Transverse colon (tissue), 4 donors: ENCODE measurements at regions not wholly inside any gene's neighbourhood (a gene's known extent, or its start where the extent isn't known, plus 50 kb on each side); places are given as distances from the start of the nearest gene placed in this dataset.

Source experiments
- DNase-seq: peaks from one replicate; pipeline ENCODE4 v3.0.0-alpha.2; 2019
- H3K27ac ChIP-seq, 4 donors: fragments of 200-600 bp; sonication (generic); 2 replicates each; pipeline ENCODE4 v1.5.1; 2016 to 2018; ENCODE audit warnings: inconsistent platforms in 4 of 4
- H3K27me3 ChIP-seq: fragments of 200-600 bp; sonication (generic); 2 replicates; pipeline ENCODE4 v1.5.1; 2017; ENCODE audit warnings: inconsistent platforms
- H3K36me3 ChIP-seq, 4 donors: fragments of 200-600 bp; sonication (generic); 2 replicates each; pipeline ENCODE4 v1.5.1; 2017 to 2019; ENCODE audit warnings: inconsistent platforms in 4 of 4
- H3K4me1 ChIP-seq, 4 donors: fragments of 200-600 bp; sonication (generic); 2 replicates each; pipeline ENCODE4 v1.5.1; 2017 to 2020; ENCODE audit warnings: inconsistent platforms in 4 of 4
- H3K4me3 ChIP-seq, 4 donors: fragments of 200-600 bp; sonication (generic); 1 replicate in 1 of 4; 2 replicates in 3 of 4; pipeline versions ENCODE4 v1.5.1 to v1.6.1; 2017 to 2019; ENCODE audit warnings: inconsistent platforms in 4 of 4
- H3K9me3 ChIP-seq, 2 donors: fragments of 200-600 bp; sonication (generic); 2 replicates each; pipeline ENCODE4 v1.5.1; 2017 to 2019; ENCODE audit warnings: inconsistent platforms in 2 of 2
- EP300 ChIP-seq: sonication (generic); formaldehyde crosslinking; IDR thresholded peaks from one replicate; pipeline ENCODE4 v1.6.1; 2017; ENCODE audit warnings: antibody characterized with exemption, low read depth
- POLR2A ChIP-seq: fragments of 450-650 bp; IDR thresholded peaks from one replicate; pipeline ENCODE4 v1.6.1; 2016; ENCODE audit warnings: antibody characterized with exemption, mild to moderate bottlenecking, moderate library complexity
- POLR2AphosphoS5 ChIP-seq, 3 donors: sonication (generic); formaldehyde crosslinking; IDR thresholded peaks; one replicate each; pipeline ENCODE4 v1.6.1; 2016; ENCODE audit warnings: antibody characterized with exemption in 3 of 3
- WGBS, 2 donors: methylation state at CpG; one replicate each; pipeline ENCODE4 v1.1.5; 2018; ENCODE audit warnings: low coverage in 1 of 2; 5-methylcytosine and 5-hydroxymethylcytosine counted together
- in situ Hi-C, 4 donors: fragments of 200-750 bp; cut with MboI; loops; one replicate each; pipeline versions ENCODE4 v1.15.0 to v1.15.1; 2017; ENCODE audit warnings: low sequenced_read_pairs in 3 of 4, low pct_ligation_motif_present in 1 of 4, low pct_unique_long_range_greater_than_20kb in 1 of 4
- intact Hi-C: fragments of 100-400 bp; cut with DNase I; formaldehyde crosslinking; loops from one replicate; pipeline ENCODE4 v1.15.1; 2023; ENCODE audit warnings: low total_unique reads
- TF ChIP-seq, protein P1 (sequence below), 5 experiments: fragments of 200-600 bp in 3 of 5; fragments of 450-650 bp in 2 of 5; sonication (generic) in 3 of 5; IDR thresholded peaks; 1 replicate in 2 of 5; 2 replicates in 3 of 5; pipeline ENCODE4 v1.5.1; 2016 to 2017; ENCODE audit warnings: antibody characterized with exemption in 5 of 5, inconsistent platforms in 3 of 5, mild to moderate bottlenecking in 2 of 5, moderate library complexity in 1 of 5

GRCh38 chr6:91697010-91697695 lies 1110.3 kb upstream of the MAP3K7 start:
- in situ Hi-C loops = no loop called here

GRCh38 chr6:91695221-91695620 lies 1108.3 kb upstream of the MAP3K7 start:
- H3K4me3 ChIP-seq = no peak overlapping the region
- H3K9me3 ChIP-seq = no peaks in the 10 kb centered on the region
- 85 to 91% methylated on average over 3 of the region's 3 CpGs for WGBS, 2 donors
- intact Hi-C loops (no loop called here), in situ Hi-C loops (no loop called here)
- DNase-seq = no peak
- no peaks in the 10 kb centered on the region for H3K4me1 ChIP-seq
- no peaks in the 10 kb centered on the region for H3K27me3 ChIP-seq
- no peak overlapping the region for H3K27ac ChIP-seq
- no peaks in the 10 kb centered on the region for H3K36me3 ChIP-seq
- TF ChIP-seq, protein P1, sequence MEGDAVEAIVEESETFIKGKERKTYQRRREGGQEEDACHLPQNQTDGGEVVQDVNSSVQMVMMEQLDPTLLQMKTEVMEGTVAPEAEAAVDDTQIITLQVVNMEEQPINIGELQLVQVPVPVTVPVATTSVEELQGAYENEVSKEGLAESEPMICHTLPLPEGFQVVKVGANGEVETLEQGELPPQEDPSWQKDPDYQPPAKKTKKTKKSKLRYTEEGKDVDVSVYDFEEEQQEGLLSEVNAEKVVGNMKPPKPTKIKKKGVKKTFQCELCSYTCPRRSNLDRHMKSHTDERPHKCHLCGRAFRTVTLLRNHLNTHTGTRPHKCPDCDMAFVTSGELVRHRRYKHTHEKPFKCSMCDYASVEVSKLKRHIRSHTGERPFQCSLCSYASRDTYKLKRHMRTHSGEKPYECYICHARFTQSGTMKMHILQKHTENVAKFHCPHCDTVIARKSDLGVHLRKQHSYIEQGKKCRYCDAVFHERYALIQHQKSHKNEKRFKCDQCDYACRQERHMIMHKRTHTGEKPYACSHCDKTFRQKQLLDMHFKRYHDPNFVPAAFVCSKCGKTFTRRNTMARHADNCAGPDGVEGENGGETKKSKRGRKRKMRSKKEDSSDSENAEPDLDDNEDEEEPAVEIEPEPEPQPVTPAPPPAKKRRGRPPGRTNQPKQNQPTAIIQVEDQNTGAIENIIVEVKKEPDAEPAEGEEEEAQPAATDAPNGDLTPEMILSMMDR (IDR thresholded peaks at IDR 0.05) = no peak
- TF ChIP-seq POLR2AphosphoS5 (IDR thresholded peaks at IDR 0.05) = no peak
- TF ChIP-seq POLR2A = no peak
- TF ChIP-seq EP300 = no peak

More at GRCh38 chr6:91697010-91697695, 1110.3 kb upstream of the MAP3K7 start:
- Histone ChIP-seq H3K4me1 (no peaks in the 10 kb centered on the region), H3K9me3 (no peaks in the 10 kb centered on the region), H3K4me3 (no peak overlapping the region), H3K27me3 (no peaks in the 10 kb centered on the region), H3K36me3 (no peaks in the 10 kb centered on the region), H3K27ac (no peak overlapping the region)
- intact Hi-C loops = no loop called here
- no peak for DNase-seq
- 80 to 82% methylated on average over 3 of the region's 3 CpGs for WGBS, 2 donors
- TF ChIP-seq, protein P1 (IDR thresholded peaks at IDR 0.05) = no peak
- TF ChIP-seq EP300 (no peak), POLR2AphosphoS5 (IDR thresholded peaks at IDR 0.05) (no peak), POLR2A (no peak)

DNA sequence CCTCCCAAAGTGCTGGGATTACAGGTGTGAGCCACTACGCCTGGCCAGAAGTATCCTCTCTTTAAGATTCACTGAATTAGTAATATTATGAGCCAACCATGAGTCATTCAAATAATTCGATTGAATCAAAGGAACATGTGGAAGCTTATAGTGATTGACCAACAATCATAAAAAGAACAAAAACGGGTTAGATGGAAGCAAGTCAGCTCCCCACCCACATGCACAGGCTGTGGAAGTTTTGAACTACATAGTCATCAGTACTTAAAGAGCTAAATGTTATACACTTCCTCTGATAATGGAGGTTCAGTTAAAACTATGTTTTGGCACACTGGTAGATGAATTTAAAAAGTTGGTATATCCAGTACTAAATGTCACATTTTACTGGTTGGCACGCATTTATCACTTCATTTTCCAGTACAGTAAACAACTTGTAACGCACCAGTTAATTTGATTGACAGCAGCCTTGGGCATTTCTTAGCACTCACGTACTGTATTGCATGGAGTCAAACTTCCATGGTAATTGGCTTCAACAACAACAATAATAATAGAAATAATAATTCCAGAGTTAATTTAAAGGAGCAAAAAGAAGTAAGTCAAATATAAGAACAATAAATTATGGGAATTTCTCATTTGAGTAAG lies 1107.3 kb upstream of the MAP3K7 start:
- no peaks in the 10 kb centered on the region for H3K9me3 ChIP-seq
- intact Hi-C loops = no loop called here
- WGBS, 2 donors = 49 to 67% methylated on average over 5 to 6 of the region's 6 CpGs
- no peak overlapping the region for H3K27ac ChIP-seq
- in situ Hi-C loops = no loop called here
- no peaks in the 10 kb centered on the region for H3K27me3 ChIP-seq
- no peaks in the 10 kb centered on the region for H3K4me1 ChIP-seq
- H3K36me3 ChIP-seq = no peaks in the 10 kb centered on the region
- TF ChIP-seq POLR2A (no peak), POLR2AphosphoS5 (IDR thresholded peaks at IDR 0.05) (no peak), EP300 (no peak)
- TF ChIP-seq, protein P1 (IDR thresholded peaks at IDR 0.05) = no peak
- H3K4me3 ChIP-seq = no peak overlapping the region
- no peak for DNase-seq

DNA sequence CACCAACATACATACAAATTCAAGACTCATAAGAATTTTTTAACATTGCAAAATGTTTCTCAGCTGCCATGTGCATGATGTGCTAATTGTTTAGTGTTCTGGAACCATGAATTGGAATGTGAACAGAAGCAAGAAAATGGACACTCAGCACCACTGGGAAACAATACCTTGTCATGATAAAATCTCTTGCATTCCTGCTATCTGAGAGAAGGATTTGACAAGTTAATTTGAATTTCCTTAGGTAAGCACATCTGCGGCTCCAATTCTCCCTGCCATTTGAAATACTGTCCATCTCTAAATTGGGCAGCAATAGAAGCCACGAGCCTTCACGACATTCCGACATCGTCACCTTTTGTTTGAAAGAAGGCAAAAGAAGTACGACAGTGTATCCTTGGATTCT lies 1104.6 kb upstream of the MAP3K7 start:
- Histone ChIP-seq H3K9me3 (no peaks in the 10 kb centered on the region), H3K36me3 (no peaks in the 10 kb centered on the region), H3K27me3 (no peaks in the 10 kb centered on the region), H3K4me3 (no peak overlapping the region), H3K27ac (no peak overlapping the region), H3K4me1 (no peaks in the 10 kb centered on the region)
- no peak for DNase-seq
- intact Hi-C loops = no loop called here
- WGBS, 2 donors = 85 to 91% methylated on average over 6 of the region's 6 CpGs
- no peak for TF ChIP-seq POLR2A
- TF ChIP-seq, protein P1 (IDR thresholded peaks at IDR 0.05) = no peak
- no peak for TF ChIP-seq POLR2AphosphoS5 (IDR thresholded peaks at IDR 0.05)
- TF ChIP-seq EP300 = no peak
- in situ Hi-C loops = no loop called here
